ENCODE measurements at regions not wholly inside any gene's neighbourhood (a gene's known extent, or its start where the extent isn't known, plus 50 kb on each side); places are given as distances from the start of the nearest gene placed in this dataset.

DNA sequence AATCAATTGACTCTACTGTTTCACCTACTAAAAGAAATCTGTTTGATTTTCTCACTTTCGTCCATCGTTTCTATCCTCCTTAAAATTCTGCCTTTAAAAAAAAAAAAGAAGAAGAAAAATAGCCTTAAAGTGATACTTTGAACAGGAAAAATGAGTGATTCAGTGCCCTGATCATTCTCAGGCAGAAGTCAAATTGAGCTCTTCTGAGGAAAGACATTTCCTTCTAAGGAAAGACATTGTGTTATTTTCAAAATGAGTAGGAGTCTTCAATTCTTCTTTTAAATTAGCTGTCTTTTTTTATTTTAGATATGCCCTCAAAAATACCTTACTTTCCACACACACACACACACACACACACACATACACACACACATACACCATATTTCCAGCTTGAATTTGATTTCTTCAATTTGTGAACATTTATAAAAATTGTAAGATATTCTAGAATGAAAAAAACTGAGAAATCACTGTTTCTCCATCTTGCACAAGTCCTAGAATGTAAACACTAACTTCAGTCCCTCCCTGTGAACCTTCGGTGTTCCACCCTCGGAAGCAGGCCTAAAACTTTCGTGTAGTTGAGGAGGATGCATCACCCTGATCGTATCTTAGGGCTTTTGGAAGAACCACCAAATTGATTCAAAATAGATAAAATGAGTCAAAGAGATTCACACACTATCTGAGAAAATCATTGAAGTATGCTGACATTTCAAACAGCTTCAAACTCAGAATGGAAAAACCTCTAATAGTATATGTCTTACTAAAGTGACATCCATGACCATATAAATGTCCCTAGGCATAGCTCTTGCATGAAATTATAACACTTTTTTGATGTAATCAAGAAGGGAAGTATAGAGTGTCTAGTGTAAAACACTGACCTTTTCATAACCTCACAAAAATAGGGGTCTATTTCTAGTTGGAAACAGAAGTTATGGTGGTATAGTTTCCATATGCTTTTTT, 270.8 kb downstream of the GATA3 start:
- DNase-seq (no peak), ATAC-seq (no peak)
- Histone ChIP-seq H3K36me3 (ENCODE audit: control insufficient read depth, insufficient read depth, low read length) (no peaks in the 10 kb centered on the region), H3K4me3 (ENCODE audit: low read length) (no peak overlapping the region), H3K27me3 (ENCODE audit: control insufficient read depth, insufficient read depth, low read length) (no peaks in the 10 kb centered on the region), H3K9me3 (ENCODE audit: control insufficient read depth, insufficient read depth, low read length) (no peaks in the 10 kb centered on the region), H3K4me1 (ENCODE audit: control insufficient read depth, insufficient read depth, low read length) (no peaks in the 10 kb centered on the region), H3K27ac (ENCODE audit: low read length) (no peak overlapping the region)
- intact Hi-C loops (cut with micrococcal nuclease), result no loop called here
- Mint-ChIP-seq H3K4me3 (no peak overlapping the region), H3K4me1 (peaks cover 5% of the 10 kb centered on the region in 2 donors), H3K27ac (no peak overlapping the region), H3K36me3 (no peaks in the 10 kb centered on the region), H3K9me3 (no peaks in the 10 kb centered on the region), H3K27me3 (ENCODE audit: low read depth in 2 of 2) (peaks cover 17 to 39% of the 10 kb centered on the region in 2 donors)
- WGBS (ENCODE audit: insufficient coverage), result 45% methylated on average over 4 of the region's 6 CpGs
- TF ChIP-seq, protein P1, sequence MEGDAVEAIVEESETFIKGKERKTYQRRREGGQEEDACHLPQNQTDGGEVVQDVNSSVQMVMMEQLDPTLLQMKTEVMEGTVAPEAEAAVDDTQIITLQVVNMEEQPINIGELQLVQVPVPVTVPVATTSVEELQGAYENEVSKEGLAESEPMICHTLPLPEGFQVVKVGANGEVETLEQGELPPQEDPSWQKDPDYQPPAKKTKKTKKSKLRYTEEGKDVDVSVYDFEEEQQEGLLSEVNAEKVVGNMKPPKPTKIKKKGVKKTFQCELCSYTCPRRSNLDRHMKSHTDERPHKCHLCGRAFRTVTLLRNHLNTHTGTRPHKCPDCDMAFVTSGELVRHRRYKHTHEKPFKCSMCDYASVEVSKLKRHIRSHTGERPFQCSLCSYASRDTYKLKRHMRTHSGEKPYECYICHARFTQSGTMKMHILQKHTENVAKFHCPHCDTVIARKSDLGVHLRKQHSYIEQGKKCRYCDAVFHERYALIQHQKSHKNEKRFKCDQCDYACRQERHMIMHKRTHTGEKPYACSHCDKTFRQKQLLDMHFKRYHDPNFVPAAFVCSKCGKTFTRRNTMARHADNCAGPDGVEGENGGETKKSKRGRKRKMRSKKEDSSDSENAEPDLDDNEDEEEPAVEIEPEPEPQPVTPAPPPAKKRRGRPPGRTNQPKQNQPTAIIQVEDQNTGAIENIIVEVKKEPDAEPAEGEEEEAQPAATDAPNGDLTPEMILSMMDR (IDR thresholded peaks at IDR 0.05), result no peak

DNA sequence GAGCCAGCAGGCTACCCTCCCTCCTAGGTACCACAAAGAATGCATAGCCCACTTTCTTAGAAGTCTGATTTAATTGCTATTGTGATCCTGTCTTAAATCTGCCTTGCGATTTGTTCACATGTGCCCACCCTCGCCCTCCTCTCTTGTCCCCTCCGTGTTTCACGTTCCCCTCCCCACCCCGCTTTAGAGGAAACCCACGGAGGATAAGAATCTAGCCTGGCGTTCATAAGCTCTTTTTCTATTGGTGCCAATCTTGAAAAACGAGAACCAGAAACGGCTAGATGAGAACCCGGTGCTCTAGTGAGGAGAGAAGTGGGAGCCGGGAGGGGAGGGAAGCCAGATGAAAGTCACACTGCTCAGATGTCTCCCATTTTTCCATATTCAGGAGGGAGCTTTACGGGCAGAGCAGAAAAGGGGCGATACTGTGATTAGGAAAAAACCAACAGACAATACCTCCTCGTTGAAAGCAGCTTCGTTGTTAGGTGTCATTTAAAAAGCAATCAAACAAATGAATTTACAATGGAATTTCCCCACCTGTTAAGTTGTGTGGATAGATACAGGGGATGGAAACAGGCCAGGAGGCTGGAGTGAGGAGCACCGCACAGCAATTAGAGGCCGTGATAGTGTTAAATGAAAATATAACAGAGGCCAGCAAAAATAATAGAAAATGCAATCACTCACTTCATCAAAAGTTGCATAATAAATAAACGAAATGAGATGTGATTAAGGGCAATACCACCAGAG, 272.1 kb downstream of the GATA3 start:
- intact Hi-C loops (cut with micrococcal nuclease), result no loop called here

DNA sequence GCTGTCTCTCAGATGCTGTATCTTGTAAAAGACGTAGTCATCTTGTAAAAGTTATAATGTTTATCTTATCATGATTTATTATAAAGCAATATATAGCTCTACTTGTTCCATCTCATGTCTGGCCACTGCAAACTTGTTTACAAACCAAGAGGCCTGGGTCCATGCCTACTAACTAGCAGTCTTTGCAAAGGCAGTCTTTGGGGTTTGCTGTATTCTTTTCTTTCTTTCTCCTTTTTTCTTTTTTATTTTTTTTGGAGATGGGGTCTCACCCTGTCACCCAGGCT, 272.6 kb downstream of the GATA3 start:
- no peaks in the 10 kb centered on the region for H3K36me3 ChIP-seq (ENCODE audit: control insufficient read depth, insufficient read depth, low read length)
- TF ChIP-seq, protein P1 (IDR thresholded peaks at IDR 0.05), result no peak
- H3K27ac Mint-ChIP-seq, result no peak overlapping the region
- ATAC-seq, result no peak
- no peaks in the 10 kb centered on the region for H3K9me3 Mint-ChIP-seq
- H3K4me1 ChIP-seq (ENCODE audit: control insufficient read depth, insufficient read depth, low read length), result peaks cover 17% of the 10 kb centered on the region
- H3K27me3 ChIP-seq (ENCODE audit: control insufficient read depth, insufficient read depth, low read length), result no peaks in the 10 kb centered on the region
- no peak overlapping the region for H3K4me3 ChIP-seq (ENCODE audit: low read length)
- H3K4me3 Mint-ChIP-seq, result no peak overlapping the region
- no peak overlapping the region for H3K27ac ChIP-seq (ENCODE audit: low read length)
- no peak for DNase-seq
- H3K27me3 Mint-ChIP-seq (ENCODE audit: low read depth in 2 of 2), result peaks cover 11 to 28% of the 10 kb centered on the region in 2 donors
- no CpG with 5 or more reads among the region's 1 CpG for WGBS (ENCODE audit: insufficient coverage)
- intact Hi-C loops (cut with micrococcal nuclease), result no loop called here
- peaks cover 15 to 20% of the 10 kb centered on the region in 2 donors for H3K4me1 Mint-ChIP-seq
- H3K36me3 Mint-ChIP-seq, result no peaks in the 10 kb centered on the region
- H3K9me3 ChIP-seq (ENCODE audit: control insufficient read depth, insufficient read depth, low read length), result no peaks in the 10 kb centered on the region

More for the DNA sequence above, 272.1 kb downstream of the GATA3 start:
- H3K27me3 ChIP-seq (ENCODE audit: control insufficient read depth, insufficient read depth, low read length), result no peaks in the 10 kb centered on the region
- ATAC-seq (no peak), DNase-seq (no peak)
- H3K9me3 ChIP-seq (ENCODE audit: control insufficient read depth, insufficient read depth, low read length), result no peaks in the 10 kb centered on the region
- H3K27me3 Mint-ChIP-seq (ENCODE audit: low read depth in 2 of 2), result peaks cover 11 to 28% of the 10 kb centered on the region in 2 donors
- no peak overlapping the region for H3K4me3 ChIP-seq (ENCODE audit: low read length)
- no peaks in the 10 kb centered on the region for H3K9me3 Mint-ChIP-seq
- no peaks in the 10 kb centered on the region for H3K36me3 Mint-ChIP-seq
- no peaks in the 10 kb centered on the region for H3K36me3 ChIP-seq (ENCODE audit: control insufficient read depth, insufficient read depth, low read length)
- H3K27ac Mint-ChIP-seq, result no peak overlapping the region
- peaks cover 10 to 15% of the 10 kb centered on the region in 2 donors for H3K4me1 Mint-ChIP-seq
- no peak overlapping the region for H3K4me3 Mint-ChIP-seq
- H3K4me1 ChIP-seq (ENCODE audit: control insufficient read depth, insufficient read depth, low read length), result peaks cover 12% of the 10 kb centered on the region
- H3K27ac ChIP-seq (ENCODE audit: low read length), result no peak overlapping the region
- TF ChIP-seq, protein P1 (IDR thresholded peaks at IDR 0.05), result no peak
- WGBS (ENCODE audit: insufficient coverage), result 34% methylated on average over 12 of the region's 18 CpGs
